ENCODE measurements at regions not wholly inside any gene's neighbourhood (a gene's known extent, or its start where the extent isn't known, plus 50 kb on each side); places are given as distances from the start of the nearest gene placed in this dataset.

GRCh38 chr1:24987424-24987823 is 57.3 kb upstream of the RUNX3 start:
- Histone ChIP-seq H3K27ac (no peak overlapping the region), H3K36me3 (no peaks in the 10 kb centered on the region), H3K27me3 (no peaks in the 10 kb centered on the region), H3K4me1 (no peaks in the 10 kb centered on the region), H3K9me3 (no peaks in the 10 kb centered on the region), H3K4me3 (replicated peaks in 1 of 3) (no peak overlapping the region)
- TF ChIP-seq CTCF (IDR thresholded peaks at IDR 0.05): no peak
- no peak for TF ChIP-seq POLR2A (IDR thresholded peaks at IDR 0.05)
- no peak for DNase-seq
- intact Hi-C loops (cut with DNase I): no loop called here
- 94 to 97% methylated on average over 11 of the region's 11 CpGs for WGBS, 2 donors

- Histone ChIP-seq H3K9me3 (no peaks in the 10 kb centered on the region), H3K27me3 (no peaks in the 10 kb centered on the region), H3K4me3 (replicated peaks in 1 of 3) (no peak overlapping the region), H3K27ac (no peak overlapping the region), H3K36me3 (no peaks in the 10 kb centered on the region), H3K4me1 (no peaks in the 10 kb centered on the region)
- no peak for DNase-seq
- no peak for TF ChIP-seq CTCF (IDR thresholded peaks at IDR 0.05)
- TF ChIP-seq POLR2A (IDR thresholded peaks at IDR 0.05): no peak
- intact Hi-C loops (cut with DNase I): no loop called here
- WGBS, 2 donors: 68 to 69% methylated on average over 2 of the region's 2 CpGs
Measured at GRCh38 chr1:24986372-24986965, 56.4 kb upstream of the RUNX3 start.

DNA sequence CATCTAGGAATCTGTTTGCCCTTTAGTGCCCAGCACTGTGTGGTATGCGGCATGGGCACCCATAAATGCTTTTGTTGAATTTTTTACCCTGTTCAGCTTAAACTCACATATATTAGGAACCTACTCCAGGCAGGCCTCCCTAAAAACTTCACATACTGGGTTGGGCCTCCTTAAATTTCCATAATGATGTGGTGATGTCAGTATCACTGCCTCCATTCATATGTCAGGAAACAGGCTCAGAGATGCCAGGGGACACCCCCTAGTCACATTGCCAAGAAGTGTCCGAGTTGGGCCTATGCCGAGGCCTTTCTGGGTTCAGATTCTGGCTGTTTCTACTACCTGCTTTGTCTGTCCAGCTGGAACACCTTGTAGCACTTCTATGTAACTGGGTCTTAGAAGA is 55.7 kb upstream of the RUNX3 start:
- H3K4me1 ChIP-seq: no peaks in the 10 kb centered on the region
- no peak overlapping the region for H3K4me3 ChIP-seq (replicated peaks in 1 of 3)
- no peak for DNase-seq
- no peak overlapping the region for H3K27ac ChIP-seq
- WGBS, 2 donors: 83 to 85% methylated on average over 3 of the region's 3 CpGs
- no peaks in the 10 kb centered on the region for H3K27me3 ChIP-seq
- H3K36me3 ChIP-seq: no peaks in the 10 kb centered on the region
- intact Hi-C loops (cut with DNase I): no loop called here
- no peaks in the 10 kb centered on the region for H3K9me3 ChIP-seq
- no peak for TF ChIP-seq CTCF (IDR thresholded peaks at IDR 0.05)
- TF ChIP-seq POLR2A (IDR thresholded peaks at IDR 0.05): no peak

DNA sequence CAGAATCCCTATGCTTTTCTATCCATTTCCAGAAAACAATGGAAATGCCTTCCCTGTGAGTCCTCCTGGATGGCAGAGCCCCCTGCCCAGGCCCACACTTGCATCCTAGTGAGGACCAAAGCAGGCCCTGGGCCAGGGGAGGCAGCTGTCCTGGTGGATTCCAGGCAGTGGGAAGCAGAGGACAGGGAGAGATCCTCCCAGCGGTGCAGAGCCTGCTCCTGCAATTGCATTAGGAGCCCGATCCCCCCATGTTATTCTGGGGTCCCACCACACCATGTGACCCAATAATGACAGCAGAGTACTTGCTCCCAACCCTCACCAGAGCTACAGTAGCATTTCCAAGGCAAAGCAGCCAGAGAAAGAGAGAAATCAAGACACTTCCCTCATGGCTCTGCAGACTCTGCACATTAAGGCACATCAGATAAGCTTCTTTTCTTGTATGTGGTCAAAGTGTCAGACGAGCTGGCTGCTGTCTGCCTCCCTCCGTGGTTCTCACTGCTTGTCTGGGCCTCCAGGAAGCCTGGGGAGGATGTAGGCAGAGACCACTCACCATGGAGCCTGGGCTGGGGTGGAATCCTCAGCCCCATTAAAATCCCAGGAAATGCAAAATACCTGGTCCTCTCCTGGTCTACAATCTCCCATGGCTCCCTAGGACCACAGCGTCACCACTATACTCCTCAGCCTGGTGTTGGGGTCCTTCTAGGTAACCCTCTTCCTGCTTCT is 54.9 kb upstream of the RUNX3 start:
- H3K27me3 ChIP-seq: no peaks in the 10 kb centered on the region
- DNase-seq: no peak
- H3K9me3 ChIP-seq: no peaks in the 10 kb centered on the region
- H3K4me3 ChIP-seq (replicated peaks in 1 of 3): no peak overlapping the region
- H3K4me1 ChIP-seq: no peaks in the 10 kb centered on the region
- 70 to 84% methylated on average over 4 to 5 of the region's 5 CpGs for WGBS, 2 donors
- intact Hi-C loops (cut with DNase I): no loop called here
- TF ChIP-seq POLR2A (IDR thresholded peaks at IDR 0.05) (no peak), CTCF (IDR thresholded peaks at IDR 0.05) (no peak)
- no peaks in the 10 kb centered on the region for H3K36me3 ChIP-seq
- no peak overlapping the region for H3K27ac ChIP-seq

DNA sequence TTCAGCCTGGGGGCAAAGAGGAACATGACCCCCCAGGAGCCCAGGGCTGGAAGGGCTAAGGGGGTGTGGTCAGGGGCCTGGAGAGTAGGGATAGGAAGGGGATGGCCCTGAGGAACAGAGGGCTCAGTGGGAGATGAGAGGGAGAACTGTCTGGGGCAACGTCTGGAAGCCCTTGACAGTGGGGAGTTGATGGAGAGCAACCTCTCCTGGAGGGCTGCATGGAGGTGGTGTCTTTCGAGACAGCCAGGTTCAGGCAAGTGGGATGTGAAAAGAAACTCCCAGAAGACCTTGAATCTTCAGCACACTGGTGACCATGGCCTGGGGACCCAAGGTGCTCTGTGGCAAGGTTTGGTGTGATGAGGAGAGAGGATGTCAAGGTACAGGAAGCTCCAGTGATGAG is 54.2 kb upstream of the RUNX3 start:
- TF ChIP-seq CTCF (IDR thresholded peaks at IDR 0.05) (no peak), POLR2A (IDR thresholded peaks at IDR 0.05) (no peak)
- WGBS, 2 donors: 61 to 69% methylated on average over 2 of the region's 2 CpGs
- H3K4me3 ChIP-seq (replicated peaks in 1 of 3): no peak overlapping the region
- no peak overlapping the region for H3K27ac ChIP-seq
- H3K27me3 ChIP-seq: no peaks in the 10 kb centered on the region
- intact Hi-C loops (cut with DNase I): no loop called here
- no peaks in the 10 kb centered on the region for H3K4me1 ChIP-seq
- H3K36me3 ChIP-seq: no peaks in the 10 kb centered on the region
- no peaks in the 10 kb centered on the region for H3K9me3 ChIP-seq
- no peak for DNase-seq

Measured in thyroid gland (tissue), 4 donors.